SK-N-SH treated with all-trans-retinoic acid at 6 μM for 48 hours (cell line): ENCODE measurements at regions not wholly inside any gene's neighbourhood (a gene's known extent, or its start where the extent isn't known, plus 50 kb on each side); places are given as distances from the start of the nearest gene placed in this dataset.

Source experiments
- ATAC-seq: fragments of 200-7000 bp; cut with Tn5 transposase; 3 replicates; pipeline ENCODE4 v1.9.1; 2020; ENCODE audit warnings: mild to moderate bottlenecking, moderate library complexity
- ARNTL ChIP-seq: fragments of 450-650 bp; formaldehyde crosslinking; IDR thresholded peaks from 2 replicates; pipeline ENCODE4 v1.5.0; 2020; ENCODE audit warnings: low read depth, mild to moderate bottlenecking, moderate library complexity, borderline replicate concordance
- BACH2 ChIP-seq: fragments of 250-450 bp; sonication (Bioruptor Pico); IDR thresholded peaks from 2 replicates; pipeline ENCODE4 v1.9.0; 2021; ENCODE audit warnings: mild to moderate bottlenecking, borderline replicate concordance
- CREB5 ChIP-seq: fragments of 250-450 bp; sonication (Bioruptor Pico); IDR thresholded peaks from 2 replicates; pipeline ENCODE4 v1.5.1; 2020; ENCODE audit warnings: low read depth, mild to moderate bottlenecking, moderate library complexity
- CSDC2 ChIP-seq: fragments of 250-450 bp; sonication (Bioruptor Pico); IDR thresholded peaks from 2 replicates; pipeline ENCODE4 v1.5.0; 2020; ENCODE audit warnings: mild to moderate bottlenecking, moderate library complexity
- ESRRG ChIP-seq: fragments of 250-450 bp; sonication (Bioruptor Pico); IDR thresholded peaks from 2 replicates; pipeline ENCODE4 v1.6.1; 2021; ENCODE audit warnings: mild to moderate bottlenecking
- GLIS3 ChIP-seq: fragments of 250-450 bp; sonication (Bioruptor Pico); IDR thresholded peaks from 2 replicates; pipeline ENCODE4 v1.5.0; 2020; ENCODE audit warnings: mild to moderate bottlenecking, moderate library complexity
- ISL1 ChIP-seq: fragments of 250-450 bp; sonication (Bioruptor Pico); IDR thresholded peaks from 2 replicates; pipeline ENCODE4 v2.1.2; 2022; ENCODE audit warnings: mild to moderate bottlenecking, moderate library complexity
- OSR1 ChIP-seq: fragments of 250-450 bp; sonication (Bioruptor Pico); IDR thresholded peaks from 2 replicates; pipeline ENCODE4 v1.8.0; 2022; ENCODE audit warnings: moderate library complexity, mild to moderate bottlenecking, inconsistent platforms
- PATZ1 ChIP-seq: fragments of 250-450 bp; sonication (Bioruptor Pico); IDR thresholded peaks from 2 replicates; pipeline ENCODE4 v1.8.0; 2020; ENCODE audit warnings: mild to moderate bottlenecking, moderate library complexity, borderline replicate concordance
- POU6F1 ChIP-seq: fragments of 250-450 bp; sonication (Bioruptor Pico); IDR thresholded peaks from 2 replicates; pipeline ENCODE4 v1.8.0; 2021; ENCODE audit warnings: low read depth, mild to moderate bottlenecking, moderate library complexity, borderline replicate concordance
- RARB ChIP-seq: fragments of 250-450 bp; sonication (Bioruptor Pico); IDR thresholded peaks from 2 replicates; pipeline ENCODE4 v1.8.0; 2021; ENCODE audit warnings: mild to moderate bottlenecking, moderate library complexity
- SNAI2 ChIP-seq: fragments of 250-450 bp; sonication (Bioruptor Pico); IDR thresholded peaks from 2 replicates; pipeline ENCODE4 v1.5.0; 2020; ENCODE audit warnings: mild to moderate bottlenecking, moderate library complexity
- TCF4 ChIP-seq: fragments of 250-450 bp; sonication (Bioruptor Pico); IDR thresholded peaks from 2 replicates; pipeline ENCODE4 v1.8.0; 2021; ENCODE audit warnings: mild to moderate bottlenecking, moderate library complexity, borderline replicate concordance
- TOX ChIP-seq: fragments of 250-450 bp; sonication (Bioruptor Pico); IDR thresholded peaks from 2 replicates; pipeline ENCODE4 v1.8.0; 2021; ENCODE audit warnings: mild to moderate bottlenecking, moderate library complexity, borderline replicate concordance
- TSHZ2 ChIP-seq: fragments of 250-450 bp; sonication (Bioruptor Pico); IDR thresholded peaks from 2 replicates; pipeline ENCODE4 v1.5.0; 2020; ENCODE audit warnings: mild to moderate bottlenecking, moderate library complexity
- ZC3H10 ChIP-seq: fragments of 250-450 bp; sonication (Bioruptor Pico); IDR thresholded peaks from 2 replicates; pipeline ENCODE4 v1.5.1; 2021; ENCODE audit warnings: mild to moderate bottlenecking, moderate library complexity
- ZFP3 ChIP-seq: fragments of 250-450 bp; sonication (Bioruptor Pico); IDR thresholded peaks from 2 replicates; pipeline ENCODE4 v1.5.0; 2020; ENCODE audit warnings: mild to moderate bottlenecking, moderate library complexity
- ZFP30 ChIP-seq: fragments of 450-650 bp; formaldehyde crosslinking; IDR thresholded peaks from 2 replicates; pipeline ENCODE4 v1.5.0; 2022; ENCODE audit warnings: mild to moderate bottlenecking, moderate library complexity
- ZNF565 ChIP-seq: fragments of 450-650 bp; formaldehyde crosslinking; conservative IDR thresholded peaks from 2 replicates; pipeline ENCODE4 v1.5.0; 2020; ENCODE audit warnings: low read depth, mild to moderate bottlenecking, moderate library complexity
- ZNF70 ChIP-seq: fragments of 450-650 bp; formaldehyde crosslinking; IDR thresholded peaks from 2 replicates; pipeline ENCODE4 v1.5.0; 2020; ENCODE audit warnings: mild to moderate bottlenecking, moderate library complexity
- ZNF8 ChIP-seq: fragments of 450-650 bp; formaldehyde crosslinking; IDR thresholded peaks from 2 replicates; pipeline ENCODE4 v1.5.0; 2020; ENCODE audit warnings: mild to moderate bottlenecking, moderate library complexity

GRCh38 chr2:19719540-19719939 lies 182.2 kb downstream of the TTC32 start:
- TF ChIP-seq ZFP30 (no peak), POU6F1 (no peak), ZNF565 (no peak), PATZ1 (CRISPR knock-in tag) (no peak), OSR1 (no peak), ZNF8 (CRISPR knock-in tag) (no peak), SNAI2 (CRISPR knock-in tag) (no peak), BACH2 (CRISPR knock-in tag) (no peak)
- ATAC-seq: no peak

- no peak for ATAC-seq
- TF ChIP-seq TSHZ2 (CRISPR knock-in tag) (no peak), ISL1 (CRISPR knock-in tag) (no peak), CSDC2 (CRISPR knock-in tag) (no peak), SNAI2 (CRISPR knock-in tag) (no peak), PATZ1 (CRISPR knock-in tag) (no peak), BACH2 (CRISPR knock-in tag) (no peak), CREB5 (CRISPR knock-in tag) (no peak), ZFP3 (CRISPR knock-in tag) (no peak), TOX (CRISPR knock-in tag) (no peak), ZFP30 (no peak), ZNF565 (no peak), POU6F1 (no peak), ESRRG (CRISPR knock-in tag) (no peak), OSR1 (no peak), RARB (no peak), ZNF70 (CRISPR knock-in tag) (no peak), ZC3H10 (no peak), TCF4 (no peak)
Observed at GRCh38 chr2:19717446-19717845, 184.3 kb downstream of the TTC32 start.

- no peak for ATAC-seq
- TF ChIP-seq GLIS3 (CRISPR knock-in tag) (no peak), BACH2 (CRISPR knock-in tag) (no peak), ZC3H10 (no peak), ARNTL (CRISPR knock-in tag) (no peak), ZNF70 (CRISPR knock-in tag) (no peak), ZNF565 (no peak), PATZ1 (CRISPR knock-in tag) (no peak), POU6F1 (no peak), TOX (CRISPR knock-in tag) (no peak), ISL1 (CRISPR knock-in tag) (no peak), TCF4 (no peak), ZNF8 (CRISPR knock-in tag) (no peak), ESRRG (CRISPR knock-in tag) (no peak), ZFP3 (CRISPR knock-in tag) (no peak), SNAI2 (CRISPR knock-in tag) (no peak)
Observed at GRCh38 chr2:19714926-19715325, 186.9 kb downstream of the TTC32 start.
